Duodenal mucosa (tissue), 2 donors: ENCODE measurements at regions not wholly inside any gene's neighbourhood (a gene's known extent, or its start where the extent isn't known, plus 50 kb on each side); places are given as distances from the start of the nearest gene placed in this dataset.

Experiments
- H3K27ac ChIP-seq: one replicate; pipeline ENCODE4 v1.7.0; 2013; ENCODE audit warnings: low read depth, low read length
- H3K27me3 ChIP-seq, 2 donors: one replicate each; pipeline ENCODE4 v1.7.0; 2013; ENCODE audit warnings: low read length in 2 of 2, control low read depth in 1 of 2; ENCODE audit not compliant: insufficient read depth in 2 of 2, control insufficient read depth in 1 of 2
- H3K36me3 ChIP-seq, 2 donors: one replicate each; pipeline ENCODE4 v1.7.0; 2013; ENCODE audit warnings: low read length in 2 of 2, control low read depth in 1 of 2; ENCODE audit not compliant: insufficient read depth in 2 of 2, control insufficient read depth in 1 of 2
- H3K4me1 ChIP-seq, 2 donors: one replicate each; pipeline ENCODE4 v1.7.0; 2013; ENCODE audit warnings: low read length in 2 of 2, control low read depth in 1 of 2; ENCODE audit not compliant: insufficient read depth in 2 of 2, control insufficient read depth in 1 of 2
- H3K4me3 ChIP-seq, 2 donors: one replicate each; pipeline ENCODE4 v1.7.0; 2013; ENCODE audit warnings: low read length in 2 of 2, low read depth in 1 of 2
- H3K9ac ChIP-seq, 2 donors: one replicate each; pipeline ENCODE4 v1.7.0; 2013; ENCODE audit warnings: low read length in 2 of 2, low read depth in 1 of 2
- H3K9me3 ChIP-seq, 2 donors: one replicate each; pipeline ENCODE4 v1.7.0; 2013; ENCODE audit warnings: low read length in 2 of 2, control low read depth in 1 of 2; ENCODE audit not compliant: control insufficient read depth in 1 of 2

GRCh38 chrX:793216-793770 lies 162.7 kb downstream of the SHOX start:
- H3K9ac ChIP-seq = no peak overlapping the region
- no peaks in the 10 kb centered on the region for H3K27me3 ChIP-seq
- no peak overlapping the region for H3K4me3 ChIP-seq
- H3K4me1 ChIP-seq = no peaks in the 10 kb centered on the region
- H3K36me3 ChIP-seq = no peaks in the 10 kb centered on the region
- H3K27ac ChIP-seq = no peak overlapping the region
- peaks cover 0 to 8% of the 10 kb centered on the region in 2 donors for H3K9me3 ChIP-seq

GRCh38 chrX:791479-792034 lies 161.0 kb downstream of the SHOX start:
- Histone ChIP-seq H3K27me3 (no peaks in the 10 kb centered on the region), H3K9me3 (peaks cover 0 to 9% of the 10 kb centered on the region in 2 donors)

GRCh38 chrX:790783-791360 lies 160.3 kb downstream of the SHOX start:
- H3K4me1 ChIP-seq = no peaks in the 10 kb centered on the region
- H3K27me3 ChIP-seq = no peaks in the 10 kb centered on the region
- no peaks in the 10 kb centered on the region for H3K36me3 ChIP-seq
- no peak overlapping the region for H3K27ac ChIP-seq
- no peak overlapping the region for H3K4me3 ChIP-seq
- H3K9me3 ChIP-seq = peaks cover 0 to 13% of the 10 kb centered on the region in 2 donors
- no peak overlapping the region for H3K9ac ChIP-seq

More at GRCh38 chrX:791479-792034, 161.0 kb downstream of the SHOX start:
- no peak overlapping the region for H3K9ac ChIP-seq
- H3K36me3 ChIP-seq = no peaks in the 10 kb centered on the region
- no peak overlapping the region for H3K27ac ChIP-seq
- H3K4me1 ChIP-seq = no peaks in the 10 kb centered on the region
- H3K4me3 ChIP-seq = no peak overlapping the region

GRCh38 chrX:790041-790506 lies 159.5 kb downstream of the SHOX start:
- H3K4me3 ChIP-seq = no peak overlapping the region
- H3K27ac ChIP-seq = no peak overlapping the region
- peaks cover 0 to 13% of the 10 kb centered on the region in 2 donors for H3K9me3 ChIP-seq
- H3K36me3 ChIP-seq = no peaks in the 10 kb centered on the region
- H3K27me3 ChIP-seq = no peaks in the 10 kb centered on the region
- H3K4me1 ChIP-seq = no peaks in the 10 kb centered on the region
- H3K9ac ChIP-seq = no peak overlapping the region

GRCh38 chrX:789096-789495 lies 158.5 kb downstream of the SHOX start:
- H3K27ac ChIP-seq = no peak overlapping the region
- no peaks in the 10 kb centered on the region for H3K4me1 ChIP-seq
- no peaks in the 10 kb centered on the region for H3K36me3 ChIP-seq
- H3K4me3 ChIP-seq = no peak overlapping the region
- H3K9me3 ChIP-seq = peaks cover 0 to 17% of the 10 kb centered on the region in 2 donors
- H3K9ac ChIP-seq = no peak overlapping the region
- no peaks in the 10 kb centered on the region for H3K27me3 ChIP-seq

GRCh38 chrX:786441-786881 lies 155.9 kb downstream of the SHOX start:
- Histone ChIP-seq H3K4me3 (no peak overlapping the region), H3K9me3 (peaks cover 0 to 19% of the 10 kb centered on the region in 2 donors), H3K9ac (no peak overlapping the region), H3K27me3 (no peaks in the 10 kb centered on the region), H3K36me3 (no peaks in the 10 kb centered on the region), H3K4me1 (no peaks in the 10 kb centered on the region), H3K27ac (no peak overlapping the region)

- Histone ChIP-seq H3K36me3 (no peaks in the 10 kb centered on the region), H3K4me3 (no peak overlapping the region), H3K27ac (no peak overlapping the region), H3K4me1 (no peaks in the 10 kb centered on the region), H3K27me3 (no peaks in the 10 kb centered on the region), H3K9me3 (peaks cover 0 to 21% of the 10 kb centered on the region in 2 donors), H3K9ac (no peak overlapping the region)
These were observed 154.2 kb downstream of the SHOX start for GRCh38 chrX:784829-785228.

GRCh38 chrX:781224-782204 lies 150.9 kb downstream of the SHOX start:
- no peak overlapping the region for H3K9ac ChIP-seq

GRCh38 chrX:776529-777230 lies 146.1 kb downstream of the SHOX start:
- Histone ChIP-seq H3K36me3 (no peaks in the 10 kb centered on the region), H3K27me3 (no peaks in the 10 kb centered on the region), H3K4me3 (no peak overlapping the region), H3K9me3 (peaks cover 6 to 11% of the 10 kb centered on the region in 2 donors), H3K4me1 (no peaks in the 10 kb centered on the region), H3K27ac (no peak overlapping the region), H3K9ac (no peak overlapping the region)

More at GRCh38 chrX:781224-782204, 150.9 kb downstream of the SHOX start:
- no peaks in the 10 kb centered on the region for H3K27me3 ChIP-seq
- peaks cover 6 to 19% of the 10 kb centered on the region in 2 donors for H3K9me3 ChIP-seq
- no peaks in the 10 kb centered on the region for H3K4me1 ChIP-seq
- H3K4me3 ChIP-seq = no peak overlapping the region
- H3K36me3 ChIP-seq = no peaks in the 10 kb centered on the region
- no peak overlapping the region for H3K27ac ChIP-seq
